Mucosa of rectum (tissue), 2 donors: ENCODE measurements at regions not wholly inside any gene's neighbourhood (a gene's known extent, or its start where the extent isn't known, plus 50 kb on each side); places are given as distances from the start of the nearest gene placed in this dataset.
A peak's percentile ranks its signal among the peaks of the same experiment; 100 is the strongest.

Experiments
- H3K27ac ChIP-seq, 2 donors: one replicate each; pipeline ENCODE4 v1.7.0; 2013; ENCODE audit warnings: inconsistent platforms in 2 of 2, low read depth in 2 of 2, low read length in 2 of 2
- H3K27me3 ChIP-seq, 2 donors: one replicate each; pipeline ENCODE4 v1.7.0; 2013; ENCODE audit warnings: low read length in 2 of 2; ENCODE audit not compliant: control insufficient read depth in 2 of 2, insufficient read depth in 2 of 2
- H3K36me3 ChIP-seq, 2 donors: one replicate each; pipeline ENCODE4 v1.7.0; 2013; ENCODE audit warnings: low read length in 2 of 2; ENCODE audit not compliant: control insufficient read depth in 2 of 2, insufficient read depth in 2 of 2
- H3K4me1 ChIP-seq, 2 donors: one replicate each; pipeline ENCODE4 v1.7.0; 2013; ENCODE audit warnings: low read length in 2 of 2, mild to moderate bottlenecking in 1 of 2; ENCODE audit not compliant: control insufficient read depth in 2 of 2, insufficient read depth in 2 of 2
- H3K4me3 ChIP-seq, 2 donors: one replicate each; pipeline ENCODE4 v1.7.0; 2013; ENCODE audit warnings: low read length in 2 of 2
- H3K9ac ChIP-seq, 2 donors: one replicate each; pipeline ENCODE4 v1.7.0; 2013; ENCODE audit warnings: low read length in 2 of 2, low read depth in 1 of 2, mild to moderate bottlenecking in 1 of 2
- H3K9me3 ChIP-seq, 2 donors: one replicate each; pipeline ENCODE4 v1.7.0; 2013; ENCODE audit warnings: low read length in 2 of 2; ENCODE audit not compliant: control insufficient read depth in 2 of 2
- donor health status: healthy.
- donor health status: Normal muscosa, but diverticular disease.

DNA sequence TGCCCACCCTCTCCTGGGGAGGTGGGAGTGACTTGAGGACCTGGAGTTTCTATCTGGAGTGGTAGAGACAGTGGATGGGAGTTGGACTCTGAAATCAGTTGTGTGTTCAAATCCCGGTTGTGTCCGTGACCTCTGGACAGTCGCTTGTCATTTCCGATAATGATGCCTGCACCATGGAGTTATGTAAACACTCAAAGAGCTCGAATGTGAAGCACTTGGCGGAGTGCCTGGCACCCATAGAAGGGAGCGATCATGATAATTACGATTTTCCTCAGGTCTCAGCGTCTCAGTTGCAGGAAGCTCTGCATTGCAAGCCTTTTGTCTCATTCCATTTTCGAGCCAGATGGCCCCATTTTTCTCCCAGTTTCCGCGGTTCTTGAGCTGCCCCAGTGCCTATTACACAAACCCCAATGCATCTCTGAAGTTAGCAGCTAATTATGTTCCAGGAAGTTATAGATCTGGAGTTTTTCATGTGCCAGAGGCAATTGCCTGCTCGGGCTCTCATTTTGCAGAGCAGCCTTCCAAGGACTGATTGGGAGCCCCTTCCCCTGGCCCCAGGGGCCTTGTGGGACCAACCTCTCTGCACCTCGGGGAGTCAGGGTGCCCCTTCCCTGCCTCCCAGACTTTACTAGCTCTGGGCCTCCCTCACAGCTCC is 175.5 kb upstream of the MVB12B start:
- Histone ChIP-seq H3K36me3 (no peaks in the 10 kb centered on the region), H3K4me3 (peak overlapping the region in 1 of 2 donors; percentile 32), H3K27me3 (peaks cover 0 to 3% of the 10 kb centered on the region in 2 donors), H3K4me1 (peaks cover 3 to 10% of the 10 kb centered on the region in 2 donors), H3K9me3 (no peaks in the 10 kb centered on the region), H3K9ac (no peak overlapping the region), H3K27ac (no peak overlapping the region)

DNA sequence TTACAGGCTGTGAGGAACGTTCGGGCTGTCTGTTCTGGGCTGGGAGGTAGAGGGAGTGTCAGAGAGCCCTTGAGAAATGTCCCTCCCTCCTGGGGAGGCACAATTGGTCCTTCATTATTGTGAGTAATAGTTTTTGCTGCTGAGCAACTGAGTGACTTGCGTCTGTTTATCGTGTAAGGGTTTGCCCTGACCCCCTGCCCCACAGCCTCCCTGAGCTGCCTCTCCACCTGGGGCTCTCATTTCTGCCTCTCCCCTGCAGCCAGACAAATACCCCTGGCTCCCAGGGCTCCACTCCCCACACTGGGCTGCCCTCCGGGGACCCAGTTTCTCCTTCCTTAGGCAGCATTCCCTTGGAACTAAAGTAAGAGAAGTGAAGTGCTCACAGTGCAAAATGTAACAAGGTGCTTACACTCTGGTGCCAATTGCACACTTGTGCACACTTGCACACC is 174.9 kb upstream of the MVB12B start:
- Histone ChIP-seq H3K27me3 (peaks cover 0 to 3% of the 10 kb centered on the region in 2 donors), H3K4me3 (peak overlapping the region in 1 of 2 donors; percentile 32), H3K36me3 (no peaks in the 10 kb centered on the region), H3K4me1 (peaks cover 3 to 6% of the 10 kb centered on the region in 2 donors), H3K9me3 (no peaks in the 10 kb centered on the region), H3K9ac (no peak overlapping the region), H3K27ac (no peak overlapping the region)

DNA sequence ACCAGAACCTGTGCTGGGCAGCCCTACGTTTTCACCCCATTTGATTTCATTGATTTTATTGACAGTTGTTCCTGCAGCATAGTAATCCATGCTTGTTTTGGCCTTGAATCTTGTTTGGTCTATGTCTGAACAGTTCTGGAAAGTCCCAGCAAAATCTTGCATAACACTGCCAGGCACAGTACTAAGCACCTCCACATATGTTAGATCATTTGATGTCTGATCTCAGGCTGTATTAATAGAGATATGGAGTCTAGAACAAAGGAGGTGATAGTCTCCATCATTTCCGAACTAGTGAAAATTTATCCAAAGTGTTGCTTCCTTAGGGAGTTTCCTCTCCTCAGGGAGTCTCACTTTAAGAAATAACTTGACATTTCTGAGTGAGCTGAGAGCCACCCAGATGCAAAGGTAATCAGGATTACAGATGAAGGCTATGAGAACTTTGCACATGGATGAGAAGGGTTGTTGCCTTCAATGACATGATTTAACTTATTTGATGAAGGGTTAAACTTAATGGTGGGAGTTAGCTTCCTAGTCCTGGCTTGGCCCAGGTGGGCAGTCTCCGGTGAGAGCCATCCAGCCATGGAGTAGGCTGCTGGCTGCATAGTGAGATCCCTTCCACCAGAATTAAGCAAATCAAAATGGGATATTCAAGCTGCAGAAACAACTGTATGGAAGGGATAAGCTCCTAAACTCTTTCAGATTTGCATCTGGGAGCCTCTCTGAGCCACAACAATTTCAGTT is 173.8 kb upstream of the MVB12B start:
- Histone ChIP-seq H3K27ac (no peak overlapping the region), H3K4me1 (peaks cover 3 to 6% of the 10 kb centered on the region in 2 donors), H3K36me3 (no peaks in the 10 kb centered on the region), H3K9me3 (no peaks in the 10 kb centered on the region), H3K4me3 (no peak overlapping the region), H3K9ac (no peak overlapping the region), H3K27me3 (peaks cover 0 to 3% of the 10 kb centered on the region in 2 donors)

DNA sequence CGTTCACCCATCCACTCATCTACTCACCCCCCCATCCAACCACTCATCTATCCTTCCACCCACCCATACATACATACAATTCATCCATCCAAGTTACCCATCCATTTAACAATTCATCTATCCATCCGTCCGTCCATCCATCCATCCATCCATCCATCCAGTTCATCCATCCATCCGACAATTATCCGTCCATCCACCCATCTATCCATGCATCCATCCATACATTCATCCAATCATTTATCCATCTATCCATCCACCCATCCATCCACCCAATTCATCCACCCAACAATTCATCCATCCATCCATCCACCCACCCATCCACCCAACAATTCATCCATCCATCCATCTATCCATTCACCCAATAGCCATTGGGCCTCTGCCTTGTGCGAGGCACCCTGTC is 173.2 kb upstream of the MVB12B start:
- Histone ChIP-seq H3K36me3 (no peaks in the 10 kb centered on the region), H3K27ac (no peak overlapping the region), H3K27me3 (peaks cover 0 to 3% of the 10 kb centered on the region in 2 donors), H3K9ac (no peak overlapping the region), H3K4me1 (peaks cover 3 to 6% of the 10 kb centered on the region in 2 donors), H3K9me3 (no peaks in the 10 kb centered on the region), H3K4me3 (no peak overlapping the region)

DNA sequence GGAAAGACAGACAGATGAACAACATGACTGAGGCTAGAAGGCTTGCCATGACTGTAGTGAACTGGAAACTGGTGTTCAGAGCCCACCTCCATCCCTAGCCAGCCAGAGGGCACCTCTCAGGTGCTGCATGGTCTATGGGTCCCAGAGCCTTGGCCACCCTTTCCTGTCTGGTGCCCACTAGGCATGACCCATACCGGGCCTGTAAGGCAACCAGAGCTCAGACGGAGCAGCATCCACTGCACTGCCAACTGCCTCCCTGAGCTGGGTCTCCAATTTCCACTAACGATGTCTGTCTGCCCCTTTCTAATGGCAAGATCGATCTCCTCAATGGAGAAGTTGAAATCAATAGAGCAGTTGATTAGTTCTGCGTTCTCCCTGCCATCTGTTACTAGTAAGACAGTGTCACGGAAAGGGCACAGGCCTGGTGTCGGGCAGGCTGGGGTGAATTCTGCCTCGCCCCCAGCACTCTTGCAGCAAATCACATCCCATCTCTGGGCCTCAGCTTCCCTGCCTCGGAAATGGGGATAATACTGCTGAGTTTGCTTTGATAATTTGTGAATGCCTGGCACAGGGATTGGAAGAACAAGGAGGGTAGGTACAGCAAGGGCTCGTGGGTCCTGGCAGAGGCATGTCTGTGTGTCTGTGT is 172.3 kb upstream of the MVB12B start:
- H3K9me3 ChIP-seq = no peaks in the 10 kb centered on the region
- no peaks in the 10 kb centered on the region for H3K36me3 ChIP-seq
- H3K27me3 ChIP-seq = peaks cover 0 to 3% of the 10 kb centered on the region in 2 donors
- no peak overlapping the region for H3K27ac ChIP-seq
- no peak overlapping the region for H3K9ac ChIP-seq
- H3K4me3 ChIP-seq = no peak overlapping the region
- peaks cover 3 to 6% of the 10 kb centered on the region in 2 donors for H3K4me1 ChIP-seq

DNA sequence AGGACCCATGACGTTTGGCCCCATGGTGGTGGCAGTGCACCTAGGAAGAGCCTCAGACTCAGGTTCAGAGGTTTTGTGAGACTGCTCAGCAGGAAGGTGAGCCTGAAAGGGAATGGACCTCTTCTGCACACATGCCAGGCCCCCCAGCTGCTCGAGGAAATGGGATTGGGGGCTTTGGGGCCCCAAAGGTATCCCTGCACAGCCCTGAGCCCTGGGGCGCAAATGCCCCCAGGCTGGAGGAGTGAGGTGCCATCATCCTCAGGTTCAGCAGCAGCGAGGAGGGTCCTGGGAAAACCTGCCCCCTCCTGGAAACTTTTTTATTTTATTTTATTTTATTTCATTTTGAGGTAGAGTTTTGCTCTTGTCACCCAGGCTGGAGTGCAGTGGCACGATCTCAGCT is 171.8 kb upstream of the MVB12B start:
- Histone ChIP-seq H3K27ac (no peak overlapping the region), H3K9me3 (no peaks in the 10 kb centered on the region), H3K4me3 (no peak overlapping the region), H3K9ac (no peak overlapping the region), H3K27me3 (peaks cover 0 to 3% of the 10 kb centered on the region in 2 donors), H3K36me3 (no peaks in the 10 kb centered on the region), H3K4me1 (peaks cover 3 to 6% of the 10 kb centered on the region in 2 donors)

DNA sequence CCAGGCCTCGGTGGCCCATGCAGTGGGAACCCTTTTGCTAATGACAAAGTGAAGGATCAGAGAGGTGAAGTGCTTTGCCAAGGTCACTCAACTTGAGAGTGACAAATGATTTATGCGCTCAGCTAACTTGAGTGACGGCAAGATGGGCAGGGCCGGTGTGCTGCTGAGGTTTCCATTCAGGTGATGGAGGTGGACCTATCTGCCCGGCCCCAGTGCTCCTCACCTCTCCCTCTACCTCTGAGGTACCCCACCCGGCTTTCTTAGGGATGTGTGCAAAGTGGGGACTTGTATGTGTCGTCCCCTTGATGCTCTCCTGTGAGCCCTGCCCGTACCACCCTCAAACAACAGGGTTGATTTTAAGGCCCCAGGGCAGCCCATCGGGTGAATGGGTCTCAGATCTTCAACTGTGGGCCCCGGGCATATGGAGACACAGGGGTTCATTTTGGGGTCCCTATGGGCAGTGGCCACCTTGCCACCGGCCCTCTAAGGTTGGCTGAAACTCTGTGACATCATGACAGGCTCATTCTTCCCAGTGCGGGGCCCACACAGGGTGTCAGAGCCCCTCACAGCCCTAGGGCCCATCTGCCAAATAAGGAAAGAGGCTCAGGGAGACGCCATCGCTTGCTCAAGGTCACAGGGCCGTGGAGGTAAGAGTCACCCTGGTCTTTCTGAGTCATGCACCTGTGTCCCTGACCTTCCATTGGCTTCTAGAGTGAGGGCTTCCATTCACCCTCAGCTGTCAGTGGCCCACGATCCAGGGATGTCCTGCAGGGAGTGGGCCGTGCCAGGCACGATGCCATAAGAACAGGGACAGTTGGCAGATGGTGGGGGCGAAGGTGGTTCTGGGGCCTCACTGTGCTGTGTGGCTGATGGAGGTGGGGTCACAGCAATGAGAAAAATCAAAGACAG is 170.6 kb upstream of the MVB12B start:
- Histone ChIP-seq H3K9me3 (no peaks in the 10 kb centered on the region), H3K27ac (no peak overlapping the region), H3K27me3 (peaks cover 0 to 3% of the 10 kb centered on the region in 2 donors), H3K4me3 (no peak overlapping the region), H3K9ac (no peak overlapping the region), H3K4me1 (peaks cover 3 to 6% of the 10 kb centered on the region in 2 donors), H3K36me3 (no peaks in the 10 kb centered on the region)

DNA sequence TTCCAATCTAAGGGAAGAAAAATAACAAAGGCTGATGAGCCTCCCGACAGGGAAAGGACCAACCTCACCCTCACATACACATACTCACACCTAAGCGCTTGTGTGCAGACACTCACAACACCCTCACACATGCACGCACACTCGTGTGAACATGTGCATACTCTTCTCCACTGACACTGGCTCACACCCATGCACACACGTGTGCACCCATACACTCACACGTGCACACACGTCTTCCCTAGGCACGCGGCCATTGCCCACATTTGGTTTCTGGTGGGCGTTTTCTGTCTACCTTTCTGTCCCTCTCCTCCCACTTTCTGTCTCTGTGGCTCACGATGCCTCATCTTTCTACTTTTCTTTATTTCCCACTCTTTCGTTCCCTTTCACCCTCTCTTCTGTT is 169.7 kb upstream of the MVB12B start:
- H3K9me3 ChIP-seq = no peaks in the 10 kb centered on the region
- no peak overlapping the region for H3K27ac ChIP-seq
- no peak overlapping the region for H3K4me3 ChIP-seq
- H3K9ac ChIP-seq = no peak overlapping the region
- peaks cover 0 to under 1% of the 10 kb centered on the region in 2 donors for H3K4me1 ChIP-seq
- H3K27me3 ChIP-seq = peaks cover 0 to 3% of the 10 kb centered on the region in 2 donors
- H3K36me3 ChIP-seq = no peaks in the 10 kb centered on the region

DNA sequence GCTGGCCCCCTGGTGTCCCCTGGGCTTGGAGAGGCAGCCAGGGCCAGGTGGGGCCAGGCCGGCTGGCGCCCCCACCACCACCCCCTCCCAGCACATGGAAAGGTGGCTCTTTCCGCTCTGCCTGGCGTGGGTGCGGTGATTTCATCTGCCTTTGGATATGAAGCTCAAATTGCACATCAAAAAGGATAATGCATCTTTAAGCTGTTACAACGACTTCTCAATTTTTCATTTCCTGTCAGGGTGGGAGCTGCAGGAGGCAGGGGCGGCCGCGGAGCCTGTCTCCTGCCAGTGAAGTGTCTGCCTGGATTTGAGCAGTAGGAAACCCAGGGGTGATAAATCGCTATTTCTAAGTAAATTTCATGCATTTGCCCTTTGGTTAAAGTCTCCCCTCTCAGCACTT is 169.2 kb upstream of the MVB12B start:
- no peak overlapping the region for H3K4me3 ChIP-seq
- no peaks in the 10 kb centered on the region for H3K4me1 ChIP-seq
- H3K27ac ChIP-seq = no peak overlapping the region
- no peaks in the 10 kb centered on the region for H3K9me3 ChIP-seq
- peaks cover 0 to 3% of the 10 kb centered on the region in 2 donors for H3K27me3 ChIP-seq
- no peak overlapping the region for H3K9ac ChIP-seq
- no peaks in the 10 kb centered on the region for H3K36me3 ChIP-seq
